ENCODE measurements at regions not wholly inside any gene's neighbourhood (a gene's known extent, or its start where the extent isn't known, plus 50 kb on each side); places are given as distances from the start of the nearest gene placed in this dataset.

DNA sequence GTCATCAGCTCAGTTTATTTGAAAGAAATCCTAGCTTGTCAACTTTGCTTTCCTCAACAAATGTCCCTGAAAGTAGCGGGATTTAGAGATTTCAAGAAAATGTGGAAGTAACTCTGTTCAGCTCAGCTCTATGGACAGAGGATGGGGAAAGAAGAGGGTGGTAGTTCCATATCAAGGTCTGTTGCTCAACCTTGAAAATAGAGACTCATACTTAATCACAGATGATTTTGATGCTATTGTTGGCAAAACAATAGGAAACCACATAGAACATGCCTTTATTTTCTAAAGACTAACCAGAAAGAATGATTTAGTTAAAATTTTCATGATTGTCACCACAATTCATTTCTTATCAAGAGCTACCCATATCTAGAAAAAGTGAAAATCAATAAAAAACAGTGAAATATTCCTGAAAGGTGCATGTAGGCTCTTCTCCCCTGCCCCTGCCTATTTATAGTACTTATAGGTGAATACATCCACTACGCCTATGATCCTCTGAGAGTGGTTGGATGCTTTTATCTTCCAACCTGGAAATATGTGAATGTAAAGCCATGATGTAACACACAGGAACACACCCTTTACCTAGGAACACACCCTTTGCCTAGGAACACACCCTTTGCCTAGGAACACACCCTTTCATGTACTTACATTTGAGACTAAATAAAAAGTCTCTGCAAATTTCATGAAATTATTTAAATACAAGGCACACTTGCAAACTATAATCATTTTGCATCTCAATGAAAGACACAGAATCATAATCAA, 65.8 kb downstream of the ETAA1 start:
- no peak for FAIRE-seq

DNA sequence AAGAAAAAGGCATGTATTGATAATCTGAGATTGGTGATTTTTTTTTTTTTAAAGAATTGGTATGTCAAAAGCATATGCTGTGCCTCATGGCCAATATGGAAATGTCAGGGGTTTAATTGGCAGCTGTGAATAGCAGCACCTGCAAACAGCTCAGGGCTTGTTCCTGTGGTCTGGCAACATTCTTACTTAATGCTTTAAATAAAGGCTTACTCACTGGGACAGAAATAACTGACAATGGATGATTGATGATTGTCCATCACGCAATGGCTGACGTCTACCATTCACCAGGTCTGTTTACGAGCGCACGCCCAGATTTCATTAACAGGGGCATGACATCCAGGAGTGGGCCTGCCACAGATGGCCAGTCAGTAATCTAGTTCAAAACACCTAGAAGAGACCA, 66.7 kb downstream of the ETAA1 start:
- DNase-seq (ENCODE audit: low spot score in 2 of 2) (no peak), FAIRE-seq (no peak)

More for the DNA sequence above, 65.8 kb downstream of the ETAA1 start:
- DNase-seq (ENCODE audit: low spot score in 2 of 2): no peak

DNA sequence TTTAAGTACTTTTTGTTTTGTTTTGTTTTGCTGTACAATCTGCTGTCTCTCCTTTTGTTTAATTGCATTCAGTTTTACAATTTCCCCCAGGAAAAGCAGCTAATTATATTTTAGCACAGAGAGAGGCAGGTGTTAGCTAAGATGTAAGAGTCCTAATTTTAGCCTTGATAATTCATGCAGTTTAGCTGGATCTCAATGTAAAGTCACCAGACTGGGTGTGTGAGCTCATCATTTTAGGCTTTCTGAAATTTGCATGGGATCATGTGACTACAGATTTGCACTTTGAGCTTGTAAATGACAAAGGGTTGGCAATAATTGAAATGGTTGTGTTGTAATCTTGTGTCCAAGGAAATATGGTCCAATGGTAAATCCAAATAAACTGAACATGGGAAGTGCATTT, 68.5 kb downstream of the ETAA1 start:
- no peak for FAIRE-seq
- DNase-seq (ENCODE audit: low spot score in 2 of 2): no peak

- DNase-seq (ENCODE audit: low spot score in 2 of 2) (no peak), FAIRE-seq (no peak)
Observed at GRCh38 chr2:67466734-67467133, 69.6 kb downstream of the ETAA1 start.

DNA sequence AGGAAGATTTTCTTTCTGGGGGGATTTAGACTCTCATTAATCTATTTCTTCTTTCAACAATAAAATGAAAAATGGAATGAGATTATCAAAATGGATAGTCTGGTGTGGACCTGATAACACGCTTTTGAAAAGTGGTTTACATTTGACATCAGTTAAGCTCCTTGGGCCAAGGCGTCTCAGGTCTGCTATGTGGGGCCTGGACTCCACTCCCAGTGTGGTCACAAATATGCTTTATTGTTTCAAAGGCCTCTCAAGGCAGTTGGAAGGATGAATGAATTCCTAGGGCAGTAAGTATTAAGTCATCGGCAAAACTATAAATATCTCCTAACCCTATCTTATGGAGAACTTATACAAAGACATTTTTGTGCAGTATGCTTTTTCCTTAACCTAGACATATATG, 74.5 kb downstream of the ETAA1 start:
- DNase-seq (ENCODE audit: low spot score in 2 of 2) (no peak), FAIRE-seq (no peak)

GRCh38 chr2:67476809-67477790, 80.0 kb downstream of the ETAA1 start:
- FAIRE-seq (no peak), DNase-seq (ENCODE audit: low spot score in 2 of 2) (no peak)

GRCh38 chr2:67479261-67479660, 82.1 kb downstream of the ETAA1 start:
- no peak for FAIRE-seq
- no peak for DNase-seq (ENCODE audit: low spot score in 2 of 2)

DNA sequence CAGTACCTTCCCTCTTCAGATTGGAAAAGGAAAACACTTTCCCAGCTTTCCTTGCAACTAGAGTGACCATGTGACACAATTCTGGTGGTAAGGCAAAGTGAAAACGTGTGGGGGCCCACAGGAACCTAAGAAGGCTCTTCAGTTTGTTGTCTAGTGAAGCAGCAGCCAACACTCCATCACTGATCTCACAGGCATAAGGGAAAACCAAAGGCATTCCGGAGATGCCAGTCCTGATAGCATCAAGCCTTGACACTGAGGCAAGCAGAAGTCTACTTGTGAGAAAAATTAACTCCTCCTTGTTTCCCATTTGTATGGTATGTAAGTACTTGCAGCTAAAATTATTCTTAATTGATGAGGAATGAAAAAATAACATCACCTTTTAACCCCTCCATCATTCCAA, 88.3 kb downstream of the ETAA1 start:
- DNase-seq (ENCODE audit: low spot score in 2 of 2): no peak
- FAIRE-seq: no peak

DNA sequence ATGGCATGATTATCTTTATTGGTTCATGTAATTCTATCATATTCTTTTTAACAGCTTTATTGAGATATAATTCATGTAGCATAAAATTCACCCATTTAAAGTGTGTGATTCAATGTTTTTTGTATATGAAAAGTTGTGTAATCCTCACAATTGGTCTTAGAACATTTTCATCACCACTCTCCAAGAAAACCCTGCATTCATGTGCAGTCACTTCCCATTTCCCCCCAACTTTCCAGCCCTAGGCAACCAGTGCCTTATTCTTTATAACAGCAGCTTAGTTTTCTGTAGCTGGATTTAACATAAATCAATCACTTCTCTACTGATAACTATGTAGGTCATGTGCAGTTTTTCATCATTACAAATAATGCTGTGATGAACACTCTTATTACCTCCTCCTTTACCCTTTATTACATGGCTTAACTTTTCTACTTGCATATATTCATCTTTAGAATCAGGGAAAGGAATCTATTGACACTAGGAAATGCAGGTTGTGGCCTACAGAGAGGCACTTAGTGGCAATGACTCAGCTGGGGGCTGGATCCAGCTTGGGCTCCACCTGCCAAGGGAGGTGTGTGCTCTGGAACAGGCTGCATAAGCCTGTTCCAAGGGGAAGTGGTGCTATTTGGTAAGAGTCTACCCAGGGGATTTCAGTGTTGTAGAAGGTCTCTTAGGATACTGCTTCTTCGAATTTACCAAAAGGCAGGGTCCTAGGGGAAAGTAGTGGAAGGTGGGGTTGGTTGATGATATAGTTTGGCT, 89.1 kb downstream of the ETAA1 start:
- DNase-seq (ENCODE audit: low spot score in 2 of 2) (no peak), FAIRE-seq (no peak)

DNA sequence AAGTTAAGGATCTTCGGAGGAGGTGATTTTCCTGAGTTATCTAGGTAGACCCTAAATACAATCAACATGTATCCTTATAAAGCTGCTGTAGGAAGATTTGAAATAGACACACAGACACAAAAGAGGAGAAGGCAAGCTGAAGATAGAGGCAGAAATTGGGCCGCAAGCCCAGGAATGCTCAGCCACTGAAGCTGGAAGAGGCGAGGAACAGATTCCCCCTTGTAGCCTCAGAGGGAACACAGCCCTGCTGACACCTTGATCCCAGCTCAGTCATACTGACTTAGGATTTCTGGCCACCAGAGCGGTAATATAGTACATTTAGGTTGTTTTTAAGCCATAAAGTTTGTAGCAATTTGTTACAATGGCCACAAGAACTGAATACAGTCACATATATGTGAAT, 90.9 kb downstream of the ETAA1 start:
- FAIRE-seq (no peak), DNase-seq (ENCODE audit: low spot score in 2 of 2) (no peak)

GRCh38 chr2:67489396-67489795, 92.3 kb downstream of the ETAA1 start:
- no peak for DNase-seq (ENCODE audit: low spot score in 2 of 2)
- no peak for FAIRE-seq

GRCh38 chr2:67498931-67499330, 101.8 kb downstream of the ETAA1 start:
- FAIRE-seq: no peak
- DNase-seq (ENCODE audit: low spot score in 2 of 2): no peak

- DNase-seq (ENCODE audit: low spot score in 2 of 2) (no peak), FAIRE-seq (no peak)
Observed at GRCh38 chr2:67499989-67500388, 102.9 kb downstream of the ETAA1 start.

DNA sequence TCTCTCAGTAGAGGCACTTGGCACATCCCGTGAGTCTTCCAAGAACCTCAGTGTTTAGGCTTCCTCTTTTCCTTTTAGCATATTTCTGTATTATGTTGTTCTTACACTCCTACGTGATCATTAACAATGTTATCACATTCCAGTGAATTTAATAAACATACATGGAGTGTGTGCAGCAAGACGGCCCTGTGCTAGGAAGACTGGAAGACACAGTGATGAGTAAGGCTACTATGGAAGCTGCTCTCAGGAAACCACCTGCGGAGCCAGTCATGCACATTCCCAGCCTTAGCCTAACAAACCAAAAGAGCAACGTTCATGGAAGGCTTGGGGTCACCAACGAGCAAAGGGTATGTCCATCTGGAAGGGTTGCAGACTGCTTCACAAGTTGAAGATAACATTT, 103.4 kb downstream of the ETAA1 start:
- no peak for FAIRE-seq
- DNase-seq (ENCODE audit: low spot score in 2 of 2): no peak

DNA sequence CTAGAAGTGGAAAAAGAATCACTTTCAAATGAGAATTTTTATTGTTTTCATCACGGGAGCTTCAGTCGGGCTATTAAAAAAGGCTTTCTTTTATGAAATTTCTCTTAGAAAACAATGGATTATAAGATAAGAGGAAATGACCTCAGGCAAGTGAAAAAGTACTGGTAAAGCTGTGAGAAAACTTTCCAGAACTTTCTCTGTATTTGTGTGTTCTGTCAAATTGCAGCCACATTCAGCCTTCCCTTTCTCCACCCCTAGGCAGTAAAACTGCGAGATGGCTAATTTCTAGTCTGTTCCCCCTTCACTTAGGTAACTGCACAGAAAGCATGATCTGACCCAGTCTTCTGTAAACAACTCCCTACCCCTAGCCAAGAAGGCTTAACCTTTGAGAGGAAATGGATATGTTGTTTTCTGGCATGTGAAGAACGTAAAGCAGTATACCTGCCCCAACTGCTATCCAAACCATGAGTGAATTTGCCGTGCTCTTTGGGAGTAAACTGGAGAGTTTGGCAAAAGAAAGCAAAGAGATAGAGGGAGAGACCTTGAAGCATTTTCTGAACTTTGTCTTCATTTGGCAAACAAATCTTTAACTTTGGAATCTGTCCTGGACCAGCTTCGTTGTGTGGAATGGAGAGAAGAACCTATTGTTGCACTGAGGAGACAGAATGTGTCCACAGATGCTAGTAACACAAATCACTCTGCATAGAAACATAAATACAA, 105.4 kb downstream of the ETAA1 start:
- FAIRE-seq: no peak

GRCh38 chr2:67503066-67503795, 106.1 kb downstream of the ETAA1 start:
- DNase-seq (ENCODE audit: low spot score in 2 of 2) (no peak), FAIRE-seq (no peak)

More for the DNA sequence above, 105.4 kb downstream of the ETAA1 start:
- DNase-seq (ENCODE audit: low spot score in 2 of 2): no peak

GRCh38 chr2:67510745-67511144, 113.6 kb downstream of the ETAA1 start:
- FAIRE-seq (no peak), DNase-seq (ENCODE audit: low spot score in 2 of 2) (no peak)

DNA sequence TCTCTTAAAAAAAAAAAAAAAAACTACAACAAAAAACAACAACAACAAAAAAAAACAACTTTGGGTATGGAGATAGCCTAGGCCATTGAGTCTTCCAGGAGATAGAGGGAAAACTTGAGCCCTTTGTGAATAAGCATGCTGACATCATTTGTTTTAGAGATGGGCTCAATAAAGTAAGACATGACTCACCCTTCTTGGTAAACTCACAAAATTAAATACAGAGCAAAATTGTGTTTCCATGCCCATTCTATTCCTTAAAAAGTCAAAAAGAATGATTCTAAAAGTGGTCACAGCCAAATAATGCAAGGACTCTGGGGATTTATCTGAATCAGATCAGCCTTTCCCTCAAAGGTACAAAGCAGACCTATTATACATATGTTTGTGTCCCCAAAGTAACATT, 117.4 kb downstream of the ETAA1 start:
- DNase-seq (ENCODE audit: low spot score in 2 of 2) (no peak), FAIRE-seq (no peak)

DNA sequence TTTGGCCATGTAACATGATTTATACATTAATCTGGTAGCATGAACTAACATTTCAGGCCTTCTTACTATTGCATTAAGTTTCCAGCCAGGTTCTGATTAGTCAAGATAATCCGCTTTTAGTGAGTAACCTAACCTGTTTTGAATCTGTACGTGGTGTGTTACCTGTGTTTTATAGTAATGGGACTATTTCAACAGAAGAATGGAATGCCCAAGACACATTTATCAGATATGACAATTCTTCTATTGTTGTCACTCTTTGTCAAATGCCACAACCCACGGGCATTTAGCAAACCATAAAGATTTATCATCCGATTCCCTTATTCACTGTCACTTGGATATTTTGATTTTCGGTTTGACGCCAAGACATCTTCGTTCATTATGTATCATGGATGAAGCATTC, 117.9 kb downstream of the ETAA1 start:
- no peak for FAIRE-seq

GRCh38 chr2:67515538-67515937, 118.4 kb downstream of the ETAA1 start:
- no peak for FAIRE-seq
- no peak for DNase-seq (ENCODE audit: low spot score in 2 of 2)

More for the DNA sequence above, 117.9 kb downstream of the ETAA1 start:
- no peak for DNase-seq (ENCODE audit: low spot score in 2 of 2)

Data from frontal cortex (tissue), 3 donors.